HG03039 (cell line): ENCODE measurements at regions not wholly inside any gene's neighbourhood (a gene's known extent, or its start where the extent isn't known, plus 50 kb on each side); places are given as distances from the start of the nearest gene placed in this dataset.

Experiments
- ATAC-seq: cut with Tn5 transposase; IDR thresholded peaks from one replicate; pipeline ENCODE4 v1.9.1; 2021; ENCODE audit warnings: mild to moderate bottlenecking, moderate library complexity; ENCODE audit not compliant: unreplicated experiment

GRCh38 chr1:4944911-4945310 is 290.5 kb downstream of the AJAP1 start:
- no peak for ATAC-seq

GRCh38 chr1:4944072-4944471 is 289.7 kb downstream of the AJAP1 start:
- no peak for ATAC-seq

GRCh38 chr1:4939266-4939665 is 284.9 kb downstream of the AJAP1 start:
- ATAC-seq = no peak

- ATAC-seq = no peak
Measured at GRCh38 chr1:4937876-4938534, 283.6 kb downstream of the AJAP1 start.

GRCh38 chr1:4935807-4936206 is 281.4 kb downstream of the AJAP1 start:
- ATAC-seq = no peak

- ATAC-seq = no peak
Measured at GRCh38 chr1:4933232-4933631, 278.8 kb downstream of the AJAP1 start.

GRCh38 chr1:4932311-4933030 is 278.1 kb downstream of the AJAP1 start:
- no peak for ATAC-seq

- ATAC-seq = no peak
Measured at GRCh38 chr1:4931486-4931885, 277.1 kb downstream of the AJAP1 start.

- no peak for ATAC-seq
Measured at GRCh38 chr1:4928186-4928585, 273.8 kb downstream of the AJAP1 start.

- no peak for ATAC-seq
Measured at GRCh38 chr1:4924356-4924755, 269.9 kb downstream of the AJAP1 start.

- no peak for ATAC-seq
Measured at GRCh38 chr1:4916610-4917009, 262.2 kb downstream of the AJAP1 start.

- ATAC-seq = no peak
Measured at GRCh38 chr1:4915154-4915553, 260.7 kb downstream of the AJAP1 start.

- no peak for ATAC-seq
Measured at GRCh38 chr1:4908486-4908885, 254.1 kb downstream of the AJAP1 start.

GRCh38 chr1:4894566-4894965 is 240.2 kb downstream of the AJAP1 start:
- no peak for ATAC-seq

- no peak for ATAC-seq
Measured at GRCh38 chr1:4880626-4881025, 226.2 kb downstream of the AJAP1 start.

- no peak for ATAC-seq
Measured at GRCh38 chr1:4877426-4877825, 223.0 kb downstream of the AJAP1 start.

GRCh38 chr1:4871373-4871772 is 217.0 kb downstream of the AJAP1 start:
- ATAC-seq = no peak

GRCh38 chr1:4868521-4868920 is 214.1 kb downstream of the AJAP1 start:
- ATAC-seq = no peak

GRCh38 chr1:4856396-4856795 is 202.0 kb downstream of the AJAP1 start:
- ATAC-seq = no peak

GRCh38 chr1:4854367-4854766 is 200.0 kb downstream of the AJAP1 start:
- ATAC-seq = no peak

GRCh38 chr1:4853904-4854303 is 199.5 kb downstream of the AJAP1 start:
- ATAC-seq = no peak

- no peak for ATAC-seq
Measured at GRCh38 chr1:4851385-4852065, 197.1 kb downstream of the AJAP1 start.
